ENCODE measurements at regions not wholly inside any gene's neighbourhood (a gene's known extent, or its start where the extent isn't known, plus 50 kb on each side); places are given as distances from the start of the nearest gene placed in this dataset.

DNA sequence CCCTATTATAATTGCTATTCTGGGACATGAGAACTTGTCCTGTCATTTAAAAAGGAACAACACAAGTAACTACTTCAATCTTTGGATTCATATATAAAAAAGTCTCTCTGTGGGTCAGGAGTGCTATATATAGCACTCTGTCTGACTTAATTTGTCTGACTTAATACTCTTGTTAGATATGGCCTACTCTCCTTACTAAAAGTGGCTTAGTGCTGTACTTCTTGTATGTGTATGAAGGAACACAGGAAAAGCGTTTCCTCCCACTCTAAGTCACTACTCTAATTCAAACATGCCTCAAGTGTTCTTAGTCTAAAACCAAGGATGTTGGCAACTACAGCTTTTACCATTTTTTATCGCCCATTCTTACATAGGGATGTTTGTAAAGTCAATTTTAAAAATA is 255.2 kb upstream of the ROBO1 start:
- TF ChIP-seq, protein P1, sequence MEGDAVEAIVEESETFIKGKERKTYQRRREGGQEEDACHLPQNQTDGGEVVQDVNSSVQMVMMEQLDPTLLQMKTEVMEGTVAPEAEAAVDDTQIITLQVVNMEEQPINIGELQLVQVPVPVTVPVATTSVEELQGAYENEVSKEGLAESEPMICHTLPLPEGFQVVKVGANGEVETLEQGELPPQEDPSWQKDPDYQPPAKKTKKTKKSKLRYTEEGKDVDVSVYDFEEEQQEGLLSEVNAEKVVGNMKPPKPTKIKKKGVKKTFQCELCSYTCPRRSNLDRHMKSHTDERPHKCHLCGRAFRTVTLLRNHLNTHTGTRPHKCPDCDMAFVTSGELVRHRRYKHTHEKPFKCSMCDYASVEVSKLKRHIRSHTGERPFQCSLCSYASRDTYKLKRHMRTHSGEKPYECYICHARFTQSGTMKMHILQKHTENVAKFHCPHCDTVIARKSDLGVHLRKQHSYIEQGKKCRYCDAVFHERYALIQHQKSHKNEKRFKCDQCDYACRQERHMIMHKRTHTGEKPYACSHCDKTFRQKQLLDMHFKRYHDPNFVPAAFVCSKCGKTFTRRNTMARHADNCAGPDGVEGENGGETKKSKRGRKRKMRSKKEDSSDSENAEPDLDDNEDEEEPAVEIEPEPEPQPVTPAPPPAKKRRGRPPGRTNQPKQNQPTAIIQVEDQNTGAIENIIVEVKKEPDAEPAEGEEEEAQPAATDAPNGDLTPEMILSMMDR (IDR thresholded peaks at IDR 0.05): no peak
- TF ChIP-seq POLR2A (IDR thresholded peaks at IDR 0.05): no peak
